ENCODE measurements at regions not wholly inside any gene's neighbourhood (a gene's known extent, or its start where the extent isn't known, plus 50 kb on each side); places are given as distances from the start of the nearest gene placed in this dataset.

GRCh38 chr5:124030043-124030491 lies 518.1 kb downstream of the CSNK1G3 start:
- POLR2A ChIA-PET: no interaction called here
- no peak overlapping the region for H3K27ac Mint-ChIP-seq

GRCh38 chr5:124027441-124027840 lies 515.5 kb downstream of the CSNK1G3 start:
- Mint-ChIP-seq H3K27me3 (no peaks in the 10 kb centered on the region), H3K36me3 (ENCODE audit: low read depth) (no peaks in the 10 kb centered on the region), H3K27ac (no peak overlapping the region), H3K9me3 (peaks cover 2% of the 10 kb centered on the region), H3K4me1 (ENCODE audit: low read depth) (no peaks in the 10 kb centered on the region), H3K4me3 (no peak overlapping the region)
- intact Hi-C loops (cut with micrococcal nuclease): no loop called here
- ChIA-PET POLR2A (no interaction called here), CTCF (no interaction called here)
- no peak for ATAC-seq
- no peak for TF ChIP-seq CTCF (IDR thresholded peaks at IDR 0.05)
- no peak for DNase-seq

More at GRCh38 chr5:124030043-124030491, 518.1 kb downstream of the CSNK1G3 start:
- ATAC-seq (no peak), DNase-seq (no peak)
- H3K4me1 Mint-ChIP-seq (ENCODE audit: low read depth): no peaks in the 10 kb centered on the region
- intact Hi-C loops (cut with micrococcal nuclease): no loop called here
- no peak overlapping the region for H3K4me3 Mint-ChIP-seq
- no peaks in the 10 kb centered on the region for H3K27me3 Mint-ChIP-seq
- TF ChIP-seq CTCF (IDR thresholded peaks at IDR 0.05): no peak
- CTCF ChIA-PET: no interaction called here
- no peaks in the 10 kb centered on the region for H3K36me3 Mint-ChIP-seq (ENCODE audit: low read depth)
- peaks cover 2% of the 10 kb centered on the region for H3K9me3 Mint-ChIP-seq

GRCh38 chr5:124025306-124025845 lies 513.4 kb downstream of the CSNK1G3 start:
- no peak for TF ChIP-seq CTCF (IDR thresholded peaks at IDR 0.05)
- no peak overlapping the region for H3K4me3 Mint-ChIP-seq
- DNase-seq: no peak

GRCh38 chr5:124022966-124023365 lies 511.0 kb downstream of the CSNK1G3 start:
- peaks cover 5% of the 10 kb centered on the region for H3K9me3 Mint-ChIP-seq
- intact Hi-C loops (cut with micrococcal nuclease): no loop called here

More at GRCh38 chr5:124025306-124025845, 513.4 kb downstream of the CSNK1G3 start:
- no peaks in the 10 kb centered on the region for H3K27me3 Mint-ChIP-seq
- intact Hi-C loops (cut with micrococcal nuclease): no loop called here
- ATAC-seq: no peak
- ChIA-PET CTCF (no interaction called here), POLR2A (no interaction called here)
- no peaks in the 10 kb centered on the region for H3K36me3 Mint-ChIP-seq (ENCODE audit: low read depth)
- no peak overlapping the region for H3K27ac Mint-ChIP-seq
- H3K9me3 Mint-ChIP-seq: peaks cover 2% of the 10 kb centered on the region
- H3K4me1 Mint-ChIP-seq (ENCODE audit: low read depth): no peaks in the 10 kb centered on the region

GRCh38 chr5:124021776-124022175 lies 509.8 kb downstream of the CSNK1G3 start:
- Mint-ChIP-seq H3K4me3 (no peak overlapping the region), H3K9me3 (peaks cover 5% of the 10 kb centered on the region), H3K36me3 (ENCODE audit: low read depth) (no peaks in the 10 kb centered on the region), H3K27me3 (no peaks in the 10 kb centered on the region), H3K27ac (no peak overlapping the region), H3K4me1 (ENCODE audit: low read depth) (no peaks in the 10 kb centered on the region)
- no peak for TF ChIP-seq CTCF (IDR thresholded peaks at IDR 0.05)
- ChIA-PET CTCF (no interaction called here), POLR2A (no interaction called here)
- intact Hi-C loops (cut with micrococcal nuclease): no loop called here
- no peak for DNase-seq
- no peak for ATAC-seq

More at GRCh38 chr5:124022966-124023365, 511.0 kb downstream of the CSNK1G3 start:
- no peak for TF ChIP-seq CTCF (IDR thresholded peaks at IDR 0.05)
- Mint-ChIP-seq H3K36me3 (ENCODE audit: low read depth) (no peaks in the 10 kb centered on the region), H3K27ac (no peak overlapping the region), H3K4me3 (no peak overlapping the region), H3K27me3 (no peaks in the 10 kb centered on the region), H3K4me1 (ENCODE audit: low read depth) (no peaks in the 10 kb centered on the region)
- ATAC-seq (no peak), DNase-seq (no peak)
- CTCF ChIA-PET: no interaction called here
- POLR2A ChIA-PET: no interaction called here
